ENCODE measurements at regions not wholly inside any gene's neighbourhood (a gene's known extent, or its start where the extent isn't known, plus 50 kb on each side); places are given as distances from the start of the nearest gene placed in this dataset.

- no peaks in the 10 kb centered on the region for H3K79me2 ChIP-seq (ENCODE audit: insufficient read depth, low read length)
- H3K4me1 ChIP-seq (ENCODE audit: insufficient read depth, low read length) = no peaks in the 10 kb centered on the region
- no peaks in the 10 kb centered on the region for H3K27me3 ChIP-seq (ENCODE audit: insufficient read depth, low read length)
- H3K4me2 ChIP-seq (ENCODE audit: insufficient read depth, low read length) = no peak overlapping the region
- no peaks in the 10 kb centered on the region for H4K20me1 ChIP-seq (ENCODE audit: insufficient read depth, low read length)
- TF ChIP-seq CTCF (IDR thresholded peaks at IDR 0.05; ENCODE audit: extremely low read depth, low read depth, low read length) = no peak
- H3K36me3 ChIP-seq (ENCODE audit: insufficient read depth, low read length) = no peaks in the 10 kb centered on the region
- no peak overlapping the region for H3K27ac ChIP-seq (ENCODE audit: low read depth, low read length)
- peak; percentile 45 for DNase-seq (ENCODE audit: insufficient read length, low spot score, missing footprints)
- no peaks in the 10 kb centered on the region for H3K9me3 ChIP-seq (ENCODE audit: low read depth, low read length)
- H3K4me3 ChIP-seq (ENCODE audit: insufficient read depth, low read length) = no peak overlapping the region
- H2AFZ ChIP-seq (ENCODE audit: low read length) = no peak overlapping the region
These were observed 234.9 kb downstream of the HGF start for GRCh38 chr7:81534996-81535395.

- Histone ChIP-seq H4K20me1 (ENCODE audit: insufficient read depth, low read length) (no peaks in the 10 kb centered on the region), H3K79me2 (ENCODE audit: insufficient read depth, low read length) (no peaks in the 10 kb centered on the region), H3K4me1 (ENCODE audit: insufficient read depth, low read length) (no peaks in the 10 kb centered on the region), H3K27ac (ENCODE audit: low read depth, low read length) (no peak overlapping the region), H3K9me3 (ENCODE audit: low read depth, low read length) (no peaks in the 10 kb centered on the region), H3K4me3 (ENCODE audit: insufficient read depth, low read length) (no peak overlapping the region), H3K36me3 (ENCODE audit: insufficient read depth, low read length) (no peaks in the 10 kb centered on the region), H3K4me2 (ENCODE audit: insufficient read depth, low read length) (no peak overlapping the region), H3K27me3 (ENCODE audit: insufficient read depth, low read length) (no peaks in the 10 kb centered on the region), H2AFZ (ENCODE audit: low read length) (no peak overlapping the region)
- no peak for TF ChIP-seq CTCF (IDR thresholded peaks at IDR 0.05; ENCODE audit: extremely low read depth, low read depth, low read length)
- no peak for DNase-seq (ENCODE audit: insufficient read length, low spot score, missing footprints)
These were observed 235.4 kb downstream of the HGF start for GRCh38 chr7:81534446-81534845.

GRCh38 chr7:81533931-81534330 lies 235.9 kb downstream of the HGF start:
- Histone ChIP-seq H3K27ac (ENCODE audit: low read depth, low read length) (no peak overlapping the region), H3K79me2 (ENCODE audit: insufficient read depth, low read length) (no peaks in the 10 kb centered on the region), H3K36me3 (ENCODE audit: insufficient read depth, low read length) (no peaks in the 10 kb centered on the region), H4K20me1 (ENCODE audit: insufficient read depth, low read length) (no peaks in the 10 kb centered on the region), H3K4me2 (ENCODE audit: insufficient read depth, low read length) (no peak overlapping the region), H3K4me3 (ENCODE audit: insufficient read depth, low read length) (no peak overlapping the region), H3K4me1 (ENCODE audit: insufficient read depth, low read length) (no peaks in the 10 kb centered on the region), H3K9me3 (ENCODE audit: low read depth, low read length) (no peaks in the 10 kb centered on the region), H2AFZ (ENCODE audit: low read length) (no peak overlapping the region), H3K27me3 (ENCODE audit: insufficient read depth, low read length) (no peaks in the 10 kb centered on the region)
- TF ChIP-seq CTCF (IDR thresholded peaks at IDR 0.05; ENCODE audit: extremely low read depth, low read depth, low read length) = no peak
- no peak for DNase-seq (ENCODE audit: insufficient read length, low spot score, missing footprints)

GRCh38 chr7:81533426-81533825 lies 236.4 kb downstream of the HGF start:
- H3K79me2 ChIP-seq (ENCODE audit: insufficient read depth, low read length) = no peaks in the 10 kb centered on the region
- no peak overlapping the region for H2AFZ ChIP-seq (ENCODE audit: low read length)
- H3K9me3 ChIP-seq (ENCODE audit: low read depth, low read length) = no peaks in the 10 kb centered on the region
- H3K27me3 ChIP-seq (ENCODE audit: insufficient read depth, low read length) = no peaks in the 10 kb centered on the region
- no peak overlapping the region for H3K4me2 ChIP-seq (ENCODE audit: insufficient read depth, low read length)
- TF ChIP-seq CTCF (IDR thresholded peaks at IDR 0.05; ENCODE audit: extremely low read depth, low read depth, low read length) = no peak
- H3K36me3 ChIP-seq (ENCODE audit: insufficient read depth, low read length) = no peaks in the 10 kb centered on the region
- DNase-seq (ENCODE audit: insufficient read length, low spot score, missing footprints) = no peak
- H3K27ac ChIP-seq (ENCODE audit: low read depth, low read length) = no peak overlapping the region
- no peaks in the 10 kb centered on the region for H4K20me1 ChIP-seq (ENCODE audit: insufficient read depth, low read length)
- no peaks in the 10 kb centered on the region for H3K4me1 ChIP-seq (ENCODE audit: insufficient read depth, low read length)
- no peak overlapping the region for H3K4me3 ChIP-seq (ENCODE audit: insufficient read depth, low read length)
